ES-I3 (cell line): ENCODE measurements at regions not wholly inside any gene's neighbourhood (a gene's known extent, or its start where the extent isn't known, plus 50 kb on each side); places are given as distances from the start of the nearest gene placed in this dataset.

Experiments used
- H3K36me3 ChIP-seq: 2 replicates; pipeline ENCODE4 v1.6.1; 2013; ENCODE audit warnings: mild to moderate bottlenecking, low read length, control low read depth, moderate library complexity; ENCODE audit not compliant: insufficient read depth
- H3K4me1 ChIP-seq: 2 replicates; pipeline ENCODE4 v1.6.1; 2013; ENCODE audit warnings: mild to moderate bottlenecking, control low read depth, low read length; ENCODE audit not compliant: insufficient read depth
- H3K9ac ChIP-seq: 2 replicates; pipeline ENCODE4 v1.6.1; 2013; ENCODE audit warnings: low read depth, mild to moderate bottlenecking, low read length, moderate library complexity
- H3K9me3 ChIP-seq: 2 replicates; pipeline ENCODE4 v1.6.1; 2013; ENCODE audit warnings: mild to moderate bottlenecking, low read length, moderate library complexity; ENCODE audit not compliant: control insufficient read depth, insufficient read depth

- Histone ChIP-seq H3K9me3 (no peaks in the 10 kb centered on the region), H3K4me1 (no peaks in the 10 kb centered on the region), H3K9ac (no peak overlapping the region), H3K36me3 (no peaks in the 10 kb centered on the region)
These were observed 143.2 kb upstream of the ASIC2 start for GRCh38 chr17:33436321-33436720.

GRCh38 chr17:33438139-33438538 is 145.0 kb upstream of the ASIC2 start:
- Histone ChIP-seq H3K9ac (no peak overlapping the region), H3K9me3 (peaks cover 6% of the 10 kb centered on the region), H3K36me3 (no peaks in the 10 kb centered on the region), H3K4me1 (no peaks in the 10 kb centered on the region)

GRCh38 chr17:33438578-33438977 is 145.5 kb upstream of the ASIC2 start:
- Histone ChIP-seq H3K4me1 (no peaks in the 10 kb centered on the region), H3K9ac (no peak overlapping the region), H3K36me3 (no peaks in the 10 kb centered on the region), H3K9me3 (peaks cover 6% of the 10 kb centered on the region)

- H3K9ac ChIP-seq, result no peak overlapping the region
- no peaks in the 10 kb centered on the region for H3K4me1 ChIP-seq
- peaks cover 6% of the 10 kb centered on the region for H3K9me3 ChIP-seq
- H3K36me3 ChIP-seq, result no peaks in the 10 kb centered on the region
These were observed 149.2 kb upstream of the ASIC2 start for GRCh38 chr17:33442320-33442719.

GRCh38 chr17:33444731-33445130 is 151.6 kb upstream of the ASIC2 start:
- Histone ChIP-seq H3K4me1 (no peaks in the 10 kb centered on the region), H3K9me3 (peaks cover 6% of the 10 kb centered on the region), H3K36me3 (no peaks in the 10 kb centered on the region), H3K9ac (no peak overlapping the region)

GRCh38 chr17:33447090-33447489 is 154.0 kb upstream of the ASIC2 start:
- Histone ChIP-seq H3K9ac (no peak overlapping the region), H3K4me1 (0 out of 2 replicates have a peak, but pooled peaks cover 3% of the 10 kb centered on the region), H3K9me3 (peaks cover 6% of the 10 kb centered on the region), H3K36me3 (no peaks in the 10 kb centered on the region)

GRCh38 chr17:33451221-33451620 is 158.1 kb upstream of the ASIC2 start:
- Histone ChIP-seq H3K9ac (no peak overlapping the region), H3K36me3 (no peaks in the 10 kb centered on the region), H3K4me1 (peaks cover 13% of the 10 kb centered on the region; the same call in 1 of the 2 replicates), H3K9me3 (no peaks in the 10 kb centered on the region; the same call in 1 of the 2 replicates)

- Histone ChIP-seq H3K9ac (no peak overlapping the region), H3K36me3 (no peaks in the 10 kb centered on the region), H3K4me1 (peaks cover 6% of the 10 kb centered on the region; the same call in 1 of the 2 replicates), H3K9me3 (no peaks in the 10 kb centered on the region)
These were observed 164.4 kb upstream of the ASIC2 start for GRCh38 chr17:33457477-33457876.

GRCh38 chr17:33459078-33459940 is 166.2 kb upstream of the ASIC2 start:
- no peaks in the 10 kb centered on the region for H3K9me3 ChIP-seq
- H3K36me3 ChIP-seq, result no peaks in the 10 kb centered on the region
- no peak overlapping the region for H3K9ac ChIP-seq
- no peaks in the 10 kb centered on the region for H3K4me1 ChIP-seq

GRCh38 chr17:33460781-33461450 is 167.8 kb upstream of the ASIC2 start:
- no peaks in the 10 kb centered on the region for H3K4me1 ChIP-seq
- H3K9me3 ChIP-seq, result no peaks in the 10 kb centered on the region
- H3K36me3 ChIP-seq, result no peaks in the 10 kb centered on the region
- no peak overlapping the region for H3K9ac ChIP-seq

GRCh38 chr17:33463887-33464286 is 170.8 kb upstream of the ASIC2 start:
- Histone ChIP-seq H3K9me3 (no peaks in the 10 kb centered on the region), H3K9ac (no peak overlapping the region), H3K36me3 (no peaks in the 10 kb centered on the region), H3K4me1 (no peaks in the 10 kb centered on the region)

GRCh38 chr17:33464669-33465280 is 171.7 kb upstream of the ASIC2 start:
- no peak overlapping the region for H3K9ac ChIP-seq
- no peaks in the 10 kb centered on the region for H3K36me3 ChIP-seq
- H3K4me1 ChIP-seq, result 0 out of 2 replicates have a peak, but pooled peaks cover under 1% of the 10 kb centered on the region
- H3K9me3 ChIP-seq, result no peaks in the 10 kb centered on the region

GRCh38 chr17:33469421-33469820 is 176.3 kb upstream of the ASIC2 start:
- Histone ChIP-seq H3K4me1 (peaks cover 5% of the 10 kb centered on the region; the same call in 1 of the 2 replicates), H3K9ac (no peak overlapping the region), H3K36me3 (no peaks in the 10 kb centered on the region), H3K9me3 (no peaks in the 10 kb centered on the region)

GRCh38 chr17:33469911-33470310 is 176.8 kb upstream of the ASIC2 start:
- Histone ChIP-seq H3K36me3 (no peaks in the 10 kb centered on the region), H3K9ac (no peak overlapping the region), H3K4me1 (peaks cover 5% of the 10 kb centered on the region; the same call in 1 of the 2 replicates), H3K9me3 (no peaks in the 10 kb centered on the region)
